ENCODE measurements at regions not wholly inside any gene's neighbourhood (a gene's known extent, or its start where the extent isn't known, plus 50 kb on each side); places are given as distances from the start of the nearest gene placed in this dataset.
"Not testable (repeated sequence)": the region's sequence is repeated elsewhere in the genome, so short reads cannot be mapped to it uniquely, and the experiment has no call there.

DNA sequence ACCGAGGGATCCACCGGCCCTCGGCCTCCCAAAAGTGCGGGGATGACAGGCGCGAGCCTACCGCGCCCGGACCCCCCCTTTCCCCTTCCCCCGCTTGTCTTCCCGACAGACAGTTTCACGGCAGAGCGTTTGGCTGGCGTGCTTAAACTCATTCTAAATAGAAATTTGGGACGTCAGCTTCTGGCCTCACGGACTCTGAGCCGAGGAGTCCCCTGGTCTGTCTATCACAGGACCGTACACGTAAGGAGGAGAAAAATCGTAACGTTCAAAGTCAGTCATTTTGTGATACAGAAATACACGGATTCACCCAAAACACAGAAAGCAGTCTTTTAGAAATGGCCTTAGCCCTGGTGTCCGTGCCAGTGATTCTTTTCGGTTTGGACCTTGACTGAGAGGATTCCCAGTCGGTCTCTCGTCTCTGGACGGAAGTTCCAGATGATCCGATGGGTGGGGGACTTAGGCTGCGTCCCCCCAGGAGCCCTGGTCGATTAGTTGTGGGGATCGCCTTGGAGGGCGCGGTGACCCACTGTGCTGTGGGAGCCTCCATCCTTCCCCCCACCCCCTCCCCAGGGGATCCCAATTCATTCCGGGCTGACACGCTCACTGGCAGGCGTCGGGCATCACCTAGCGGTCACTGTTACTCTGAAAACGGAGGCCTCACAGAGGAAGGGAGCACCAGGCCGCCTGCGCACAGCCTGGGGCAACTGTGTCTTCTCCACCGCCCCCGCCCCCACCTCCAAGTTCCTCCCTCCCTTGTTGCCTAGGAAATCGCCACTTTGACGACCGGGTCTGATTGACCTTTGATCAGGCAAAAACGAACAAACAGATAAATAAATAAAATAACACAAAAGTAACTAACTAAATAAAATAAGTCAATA lies 2093.4 kb upstream of the TPTE start:
- not testable (repeated sequence) for TF ChIP-seq GLIS2 (tag by site-specific recombination; IDR thresholded peaks at IDR 0.05); ZNF311 (tag by site-specific recombination; IDR thresholded peaks at IDR 0.05; ENCODE audit: borderline replicate concordance); ZFP41 (tag by site-specific recombination; IDR thresholded peaks at IDR 0.05; ENCODE audit: borderline replicate concordance); ZNF768 (tag by site-specific recombination; IDR thresholded peaks at IDR 0.05)
- TF ChIP-seq, protein P1, sequence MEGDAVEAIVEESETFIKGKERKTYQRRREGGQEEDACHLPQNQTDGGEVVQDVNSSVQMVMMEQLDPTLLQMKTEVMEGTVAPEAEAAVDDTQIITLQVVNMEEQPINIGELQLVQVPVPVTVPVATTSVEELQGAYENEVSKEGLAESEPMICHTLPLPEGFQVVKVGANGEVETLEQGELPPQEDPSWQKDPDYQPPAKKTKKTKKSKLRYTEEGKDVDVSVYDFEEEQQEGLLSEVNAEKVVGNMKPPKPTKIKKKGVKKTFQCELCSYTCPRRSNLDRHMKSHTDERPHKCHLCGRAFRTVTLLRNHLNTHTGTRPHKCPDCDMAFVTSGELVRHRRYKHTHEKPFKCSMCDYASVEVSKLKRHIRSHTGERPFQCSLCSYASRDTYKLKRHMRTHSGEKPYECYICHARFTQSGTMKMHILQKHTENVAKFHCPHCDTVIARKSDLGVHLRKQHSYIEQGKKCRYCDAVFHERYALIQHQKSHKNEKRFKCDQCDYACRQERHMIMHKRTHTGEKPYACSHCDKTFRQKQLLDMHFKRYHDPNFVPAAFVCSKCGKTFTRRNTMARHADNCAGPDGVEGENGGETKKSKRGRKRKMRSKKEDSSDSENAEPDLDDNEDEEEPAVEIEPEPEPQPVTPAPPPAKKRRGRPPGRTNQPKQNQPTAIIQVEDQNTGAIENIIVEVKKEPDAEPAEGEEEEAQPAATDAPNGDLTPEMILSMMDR (tag by site-specific recombination; IDR thresholded peaks at IDR 0.05), result not testable (repeated sequence)
- TF ChIP-seq, protein P2, sequence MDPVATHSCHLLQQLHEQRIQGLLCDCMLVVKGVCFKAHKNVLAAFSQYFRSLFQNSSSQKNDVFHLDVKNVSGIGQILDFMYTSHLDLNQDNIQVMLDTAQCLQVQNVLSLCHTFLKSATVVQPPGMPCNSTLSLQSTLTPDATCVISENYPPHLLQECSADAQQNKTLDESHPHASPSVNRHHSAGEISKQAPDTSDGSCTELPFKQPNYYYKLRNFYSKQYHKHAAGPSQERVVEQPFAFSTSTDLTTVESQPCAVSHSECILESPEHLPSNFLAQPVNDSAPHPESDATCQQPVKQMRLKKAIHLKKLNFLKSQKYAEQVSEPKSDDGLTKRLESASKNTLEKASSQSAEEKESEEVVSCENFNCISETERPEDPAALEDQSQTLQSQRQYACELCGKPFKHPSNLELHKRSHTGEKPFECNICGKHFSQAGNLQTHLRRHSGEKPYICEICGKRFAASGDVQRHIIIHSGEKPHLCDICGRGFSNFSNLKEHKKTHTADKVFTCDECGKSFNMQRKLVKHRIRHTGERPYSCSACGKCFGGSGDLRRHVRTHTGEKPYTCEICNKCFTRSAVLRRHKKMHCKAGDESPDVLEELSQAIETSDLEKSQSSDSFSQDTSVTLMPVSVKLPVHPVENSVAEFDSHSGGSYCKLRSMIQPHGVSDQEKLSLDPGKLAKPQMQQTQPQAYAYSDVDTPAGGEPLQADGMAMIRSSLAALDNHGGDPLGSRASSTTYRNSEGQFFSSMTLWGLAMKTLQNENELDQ (tag by site-specific recombination; IDR thresholded peaks at IDR 0.05; ENCODE audit: low read depth), result not testable (repeated sequence)
